ENCODE measurements at regions not wholly inside any gene's neighbourhood (a gene's known extent, or its start where the extent isn't known, plus 50 kb on each side); places are given as distances from the start of the nearest gene placed in this dataset.

DNA sequence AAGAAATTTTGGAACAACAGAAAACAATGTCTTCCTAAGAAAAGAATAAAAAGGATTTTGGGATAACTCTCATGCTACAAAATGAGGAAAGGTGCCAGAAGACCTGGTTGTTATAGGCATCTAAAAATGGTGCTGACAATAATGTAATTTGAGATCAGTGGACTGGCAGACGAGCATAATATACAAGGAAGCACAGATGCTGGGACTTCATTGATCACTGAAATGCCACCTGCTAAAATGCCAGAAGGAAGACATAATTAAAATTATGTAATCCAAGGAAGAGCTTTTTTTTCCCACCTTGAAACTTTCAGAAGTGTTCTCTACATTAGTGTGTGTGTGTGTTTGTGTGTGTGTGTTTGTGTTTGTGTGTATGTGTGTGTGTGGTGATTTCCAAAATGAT, 535.9 kb downstream of the XIRP2 start:
- TF ChIP-seq RAD21 (IDR thresholded peaks at IDR 0.05) (no peak), REST (IDR thresholded peaks at IDR 0.05) (no peak), CTCF (IDR thresholded peaks at IDR 0.05; ENCODE audit: low read depth, low read length, missing input control) (no peak), NR2F2 (IDR thresholded peaks at IDR 0.05) (no peak), RXRA (IDR thresholded peaks at IDR 0.05) (no peak), SP1 (IDR thresholded peaks at IDR 0.05) (no peak), TAF1 (conservative IDR thresholded peaks at IDR 0.05) (no peak), ZBTB33 (IDR thresholded peaks at IDR 0.05) (no peak), YY1 (IDR thresholded peaks at IDR 0.05) (no peak)
- TF ChIP-seq, protein P1, sequence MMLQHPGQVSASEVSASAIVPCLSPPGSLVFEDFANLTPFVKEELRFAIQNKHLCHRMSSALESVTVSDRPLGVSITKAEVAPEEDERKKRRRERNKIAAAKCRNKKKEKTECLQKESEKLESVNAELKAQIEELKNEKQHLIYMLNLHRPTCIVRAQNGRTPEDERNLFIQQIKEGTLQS (IDR thresholded peaks at IDR 0.05), result no peak
